GM13977 (cell line): ENCODE measurements at regions not wholly inside any gene's neighbourhood (a gene's known extent, or its start where the extent isn't known, plus 50 kb on each side); places are given as distances from the start of the nearest gene placed in this dataset.

Source experiments
- DNase-seq: peaks from one replicate; pipeline ENCODE4 v3.0.0; 2012; ENCODE audit warnings: low spot score
- in situ Hi-C: fragments of 300-500 bp; cut with MboI; formaldehyde crosslinking; loops from one replicate; pipeline ENCODE4 v1.12.0; 2022; ENCODE audit warnings: low sequenced_read_pairs, low pct_unique_long_range_greater_than_20kb, mixed read lengths, inconsistent platforms; ENCODE audit not compliant: unreplicated experiment
- TF ChIP-seq, protein P1 (sequence below): IDR thresholded peaks from 2 replicates; pipeline ENCODE4 v1.5.1; 2012; ENCODE audit warnings: mild to moderate bottlenecking, control low read depth; ENCODE audit not compliant: insufficient read depth; ENCODE audit errors: extremely low read depth, missing control alignments

DNA sequence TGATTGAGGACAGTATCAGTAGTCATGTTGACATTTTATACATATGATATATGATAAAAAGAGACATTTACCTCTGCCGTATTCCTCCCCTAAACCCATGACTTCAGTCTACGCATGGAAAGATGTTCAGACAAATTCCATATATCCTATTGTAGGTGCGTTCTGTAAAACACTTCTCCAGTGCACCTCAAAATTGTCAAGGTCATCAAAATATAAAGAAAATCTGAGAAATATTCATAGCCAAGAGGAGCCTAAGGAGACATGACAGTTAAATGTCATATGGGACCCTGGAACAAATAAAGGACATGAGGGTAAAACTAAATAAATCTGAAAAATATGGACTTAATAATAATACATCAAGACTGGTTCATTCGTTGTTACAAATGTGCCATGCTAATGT is 71.5 kb downstream of the CCER1 start:
- in situ Hi-C loops, result no loop called here
- no peak for DNase-seq
- TF ChIP-seq, protein P1, sequence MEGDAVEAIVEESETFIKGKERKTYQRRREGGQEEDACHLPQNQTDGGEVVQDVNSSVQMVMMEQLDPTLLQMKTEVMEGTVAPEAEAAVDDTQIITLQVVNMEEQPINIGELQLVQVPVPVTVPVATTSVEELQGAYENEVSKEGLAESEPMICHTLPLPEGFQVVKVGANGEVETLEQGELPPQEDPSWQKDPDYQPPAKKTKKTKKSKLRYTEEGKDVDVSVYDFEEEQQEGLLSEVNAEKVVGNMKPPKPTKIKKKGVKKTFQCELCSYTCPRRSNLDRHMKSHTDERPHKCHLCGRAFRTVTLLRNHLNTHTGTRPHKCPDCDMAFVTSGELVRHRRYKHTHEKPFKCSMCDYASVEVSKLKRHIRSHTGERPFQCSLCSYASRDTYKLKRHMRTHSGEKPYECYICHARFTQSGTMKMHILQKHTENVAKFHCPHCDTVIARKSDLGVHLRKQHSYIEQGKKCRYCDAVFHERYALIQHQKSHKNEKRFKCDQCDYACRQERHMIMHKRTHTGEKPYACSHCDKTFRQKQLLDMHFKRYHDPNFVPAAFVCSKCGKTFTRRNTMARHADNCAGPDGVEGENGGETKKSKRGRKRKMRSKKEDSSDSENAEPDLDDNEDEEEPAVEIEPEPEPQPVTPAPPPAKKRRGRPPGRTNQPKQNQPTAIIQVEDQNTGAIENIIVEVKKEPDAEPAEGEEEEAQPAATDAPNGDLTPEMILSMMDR, result no peak

- in situ Hi-C loops, result no loop called here
- no peak for DNase-seq
- TF ChIP-seq, protein P1, result no peak
These were observed 83.3 kb downstream of the CCER1 start for GRCh38 chr12:90871726-90872096.

- no peak for DNase-seq
- TF ChIP-seq, protein P1, result no peak
- in situ Hi-C loops, result no loop called here
These were observed 83.8 kb downstream of the CCER1 start for GRCh38 chr12:90870971-90871725.

DNA sequence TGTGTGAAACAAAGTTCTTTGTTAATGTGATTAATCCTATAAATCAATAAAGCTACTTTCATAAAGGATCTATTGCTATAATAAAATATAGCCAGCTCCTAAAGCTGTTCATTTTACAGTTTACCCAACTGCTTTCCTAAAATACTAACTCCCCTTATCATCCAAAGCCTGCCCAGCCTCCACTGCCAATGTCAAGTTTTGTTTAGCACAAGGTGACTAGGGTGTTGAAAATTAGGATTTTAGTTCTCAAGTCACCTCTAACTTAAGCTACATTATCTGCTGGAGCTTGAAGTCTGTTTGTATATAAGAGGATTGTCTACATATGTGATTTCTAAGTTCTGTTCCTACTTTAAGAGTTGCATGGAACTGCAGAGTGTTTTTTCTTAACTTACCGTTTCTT is 86.3 kb downstream of the CCER1 start:
- in situ Hi-C loops, result no loop called here
- TF ChIP-seq, protein P1, result no peak
- DNase-seq, result no peak

DNA sequence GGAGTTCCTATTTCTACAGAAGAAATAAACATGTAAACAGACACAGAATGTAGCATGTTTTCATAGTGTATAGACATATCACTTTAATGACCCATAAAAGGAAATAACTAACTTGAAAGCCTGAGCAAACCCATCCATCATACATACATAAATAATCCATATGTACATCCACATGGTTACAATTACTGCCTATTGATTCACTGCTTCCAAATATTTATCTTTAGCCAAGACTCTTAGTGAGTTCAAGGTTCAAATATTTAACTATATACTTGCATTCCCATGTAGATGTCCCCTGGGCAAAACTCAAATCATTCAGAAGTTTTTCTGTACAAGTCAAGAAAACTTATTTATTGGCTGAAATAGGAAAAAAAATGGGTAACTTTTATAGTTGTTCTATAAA is 95.4 kb downstream of the CCER1 start:
- in situ Hi-C loops, result no loop called here
- no peak for DNase-seq
- TF ChIP-seq, protein P1, result no peak

DNA sequence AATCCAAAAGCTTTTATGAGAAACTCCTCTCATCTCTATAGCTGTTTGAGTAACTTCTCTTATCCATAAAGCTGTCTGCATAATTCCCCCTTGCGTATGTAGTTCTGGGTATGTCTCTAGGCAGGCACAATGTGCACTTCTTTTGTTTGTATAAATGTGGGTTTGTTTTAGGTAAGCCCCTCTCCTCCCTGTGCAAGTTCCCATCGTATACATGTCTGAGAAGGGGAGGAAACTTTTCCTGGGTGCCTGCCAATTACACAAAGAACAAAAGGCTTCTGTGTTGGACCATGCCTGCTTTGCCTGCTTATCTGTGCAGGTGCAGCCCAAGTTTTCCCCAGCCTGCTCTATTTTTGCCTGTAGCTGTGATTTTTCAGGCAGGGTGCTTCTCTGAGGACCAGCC is 96.7 kb downstream of the CCER1 start:
- no peak for DNase-seq
- in situ Hi-C loops, result no loop called here

More for the DNA sequence above, 96.7 kb downstream of the CCER1 start:
- TF ChIP-seq, protein P1, result no peak
